ENCODE measurements at regions not wholly inside any gene's neighbourhood (a gene's known extent, or its start where the extent isn't known, plus 50 kb on each side); places are given as distances from the start of the nearest gene placed in this dataset.

- TF ChIP-seq CTCF (IDR thresholded peaks at IDR 0.05), result no peak
- TF ChIP-seq POLR2A (IDR thresholded peaks at IDR 0.05), result no peak
Observed at GRCh38 chr6:6845603-6846002, 257.1 kb downstream of the LY86 start.

Measured in body of pancreas (tissue), 4 donors.